Lung (tissue), 11 donors: ENCODE measurements at regions not wholly inside any gene's neighbourhood (a gene's known extent, or its start where the extent isn't known, plus 50 kb on each side); places are given as distances from the start of the nearest gene placed in this dataset.

ENCODE experiments used
- ATAC-seq: fragments of 200-7000 bp; cut with Tn5 transposase; one replicate; pipeline ENCODE4 v1.9.1; 2020; ENCODE audit warnings: moderate number of reproducible peaks; ENCODE audit not compliant: insufficient read depth, low FRiP score
- DNase-seq, 3 donors: peaks; one replicate each; pipeline ENCODE4 v3.0.0-alpha.2; 2013 to 2017
- H3K27ac ChIP-seq, 2 donors: one replicate each; pipeline ENCODE4 v1.5.1; 2013; ENCODE audit warnings: mild to moderate bottlenecking in 2 of 2, moderate library complexity in 2 of 2, control low read depth in 1 of 2, inconsistent platforms in 1 of 2, low read depth in 1 of 2, low read length in 1 of 2
- H3K27me3 ChIP-seq, 3 donors: one replicate each; pipeline ENCODE4 v1.5.1; 2013; ENCODE audit warnings: low read length in 2 of 3; ENCODE audit not compliant: control insufficient read depth in 3 of 3, insufficient read depth in 3 of 3
- H3K36me3 ChIP-seq, 4 donors: one replicate each; pipeline ENCODE4 v1.5.1; 2013; ENCODE audit warnings: low read length in 4 of 4, mild to moderate bottlenecking in 1 of 4, moderate library complexity in 1 of 4; ENCODE audit not compliant: control insufficient read depth in 4 of 4, insufficient read depth in 4 of 4
- H3K4me1 ChIP-seq, 5 donors: one replicate each; pipeline ENCODE4 v1.5.1; 2013; ENCODE audit warnings: low read length in 5 of 5, mild to moderate bottlenecking in 2 of 5, moderate library complexity in 1 of 5; ENCODE audit not compliant: control insufficient read depth in 5 of 5, insufficient read depth in 5 of 5
- H3K4me3 ChIP-seq: one replicate; pipeline ENCODE4 v1.5.1; 2013; ENCODE audit warnings: mild to moderate bottlenecking, control low read depth, moderate library complexity
- H3K9ac ChIP-seq, 2 donors: one replicate each; pipeline ENCODE4 v1.5.1; 2013; ENCODE audit warnings: low read length in 2 of 2, control low read depth in 1 of 2; ENCODE audit not compliant: insufficient read depth in 1 of 2
- H3K9me3 ChIP-seq, 4 donors: one replicate each; pipeline ENCODE4 v1.5.1; 2013; ENCODE audit warnings: low read length in 3 of 4, mild to moderate bottlenecking in 1 of 4, moderate library complexity in 1 of 4; ENCODE audit not compliant: control insufficient read depth in 4 of 4, insufficient read depth in 3 of 4
- WGBS, 2 donors: extraction: QIAGEN DNeasy Blood & Tissue Kit; methylation state at CpG; one replicate each; pipeline ENCODE4 v1.1.7; 2013; 5-methylcytosine and 5-hydroxymethylcytosine counted together
- TF ChIP-seq, protein P1 (sequence below): IDR thresholded peaks from 2 replicates; pipeline ENCODE4 v1.5.1; 2012; ENCODE audit warnings: mild to moderate bottlenecking; ENCODE audit errors: control extremely low read depth, extremely low read depth
- donor health status: control.
- donor health status: control.
- donor health status: Bipolar disorder and iron deficiency.
- donor health status: healthy.
- donor health status: DM: yes; HTN: yes; CAD: no.

DNA sequence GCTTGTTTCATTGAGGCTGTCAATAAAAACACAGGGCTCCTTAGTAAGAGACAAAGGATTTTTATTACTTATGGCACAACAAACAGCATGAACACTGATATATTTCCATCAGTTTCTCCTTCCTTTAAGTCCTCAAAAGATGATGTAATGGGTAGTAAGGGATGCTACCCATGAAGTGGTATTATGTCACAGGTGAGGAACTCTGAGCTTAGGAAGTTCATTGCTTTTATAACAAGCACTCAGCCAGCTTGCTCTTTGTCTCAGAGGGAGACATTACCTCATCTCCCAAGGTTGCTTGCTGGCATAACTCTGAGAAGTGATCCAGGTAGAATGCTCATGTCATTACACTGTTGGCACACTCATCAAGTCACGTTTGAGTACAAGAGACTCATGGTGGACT lies 287.0 kb upstream of the OR4E1 start:
- H3K27ac ChIP-seq: no peak overlapping the region
- DNase-seq (no peak), ATAC-seq (no peak)
- H3K4me1 ChIP-seq: no peaks in the 10 kb centered on the region
- TF ChIP-seq, protein P1, sequence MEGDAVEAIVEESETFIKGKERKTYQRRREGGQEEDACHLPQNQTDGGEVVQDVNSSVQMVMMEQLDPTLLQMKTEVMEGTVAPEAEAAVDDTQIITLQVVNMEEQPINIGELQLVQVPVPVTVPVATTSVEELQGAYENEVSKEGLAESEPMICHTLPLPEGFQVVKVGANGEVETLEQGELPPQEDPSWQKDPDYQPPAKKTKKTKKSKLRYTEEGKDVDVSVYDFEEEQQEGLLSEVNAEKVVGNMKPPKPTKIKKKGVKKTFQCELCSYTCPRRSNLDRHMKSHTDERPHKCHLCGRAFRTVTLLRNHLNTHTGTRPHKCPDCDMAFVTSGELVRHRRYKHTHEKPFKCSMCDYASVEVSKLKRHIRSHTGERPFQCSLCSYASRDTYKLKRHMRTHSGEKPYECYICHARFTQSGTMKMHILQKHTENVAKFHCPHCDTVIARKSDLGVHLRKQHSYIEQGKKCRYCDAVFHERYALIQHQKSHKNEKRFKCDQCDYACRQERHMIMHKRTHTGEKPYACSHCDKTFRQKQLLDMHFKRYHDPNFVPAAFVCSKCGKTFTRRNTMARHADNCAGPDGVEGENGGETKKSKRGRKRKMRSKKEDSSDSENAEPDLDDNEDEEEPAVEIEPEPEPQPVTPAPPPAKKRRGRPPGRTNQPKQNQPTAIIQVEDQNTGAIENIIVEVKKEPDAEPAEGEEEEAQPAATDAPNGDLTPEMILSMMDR: no peak
- H3K9ac ChIP-seq: no peak overlapping the region
- H3K9me3 ChIP-seq: no peaks in the 10 kb centered on the region
- H3K4me3 ChIP-seq: no peak overlapping the region
- no peaks in the 10 kb centered on the region for H3K36me3 ChIP-seq
- no peaks in the 10 kb centered on the region for H3K27me3 ChIP-seq
- 60 to 81% methylated on average over 1 of the region's 1 CpG for WGBS, 2 donors

DNA sequence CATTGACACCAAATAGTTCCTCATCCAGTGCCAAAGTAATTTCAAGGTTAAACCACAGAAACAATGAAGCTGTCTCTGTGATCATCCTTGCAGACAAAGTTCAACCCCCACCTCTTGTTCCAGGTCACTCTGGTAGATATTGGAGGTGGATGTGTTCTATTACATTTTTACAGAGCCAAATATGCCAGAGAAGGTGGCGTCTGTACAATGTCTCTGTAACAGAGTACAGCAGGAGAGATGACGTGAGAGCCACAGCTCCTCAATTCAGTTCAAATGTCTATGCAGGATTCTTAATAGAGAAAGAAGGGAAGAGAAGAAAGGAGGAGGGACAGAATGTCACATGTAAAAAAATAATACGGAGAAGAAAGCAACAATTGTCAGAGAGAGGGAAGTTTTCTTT lies 268.3 kb upstream of the OR4E1 start:
- TF ChIP-seq, protein P1: no peak
- peaks cover 0 to 26% (median 0%) of the 10 kb centered on the region in 5 donors for H3K4me1 ChIP-seq
- no peak overlapping the region for H3K9ac ChIP-seq
- no peaks in the 10 kb centered on the region for H3K27me3 ChIP-seq
- WGBS, 2 donors: 86 to 94% methylated on average over 3 of the region's 3 CpGs
- no peaks in the 10 kb centered on the region for H3K36me3 ChIP-seq
- ATAC-seq (no peak), DNase-seq (no peak)
- H3K27ac ChIP-seq: no peak overlapping the region
- no peak overlapping the region for H3K4me3 ChIP-seq
- no peaks in the 10 kb centered on the region for H3K9me3 ChIP-seq

DNA sequence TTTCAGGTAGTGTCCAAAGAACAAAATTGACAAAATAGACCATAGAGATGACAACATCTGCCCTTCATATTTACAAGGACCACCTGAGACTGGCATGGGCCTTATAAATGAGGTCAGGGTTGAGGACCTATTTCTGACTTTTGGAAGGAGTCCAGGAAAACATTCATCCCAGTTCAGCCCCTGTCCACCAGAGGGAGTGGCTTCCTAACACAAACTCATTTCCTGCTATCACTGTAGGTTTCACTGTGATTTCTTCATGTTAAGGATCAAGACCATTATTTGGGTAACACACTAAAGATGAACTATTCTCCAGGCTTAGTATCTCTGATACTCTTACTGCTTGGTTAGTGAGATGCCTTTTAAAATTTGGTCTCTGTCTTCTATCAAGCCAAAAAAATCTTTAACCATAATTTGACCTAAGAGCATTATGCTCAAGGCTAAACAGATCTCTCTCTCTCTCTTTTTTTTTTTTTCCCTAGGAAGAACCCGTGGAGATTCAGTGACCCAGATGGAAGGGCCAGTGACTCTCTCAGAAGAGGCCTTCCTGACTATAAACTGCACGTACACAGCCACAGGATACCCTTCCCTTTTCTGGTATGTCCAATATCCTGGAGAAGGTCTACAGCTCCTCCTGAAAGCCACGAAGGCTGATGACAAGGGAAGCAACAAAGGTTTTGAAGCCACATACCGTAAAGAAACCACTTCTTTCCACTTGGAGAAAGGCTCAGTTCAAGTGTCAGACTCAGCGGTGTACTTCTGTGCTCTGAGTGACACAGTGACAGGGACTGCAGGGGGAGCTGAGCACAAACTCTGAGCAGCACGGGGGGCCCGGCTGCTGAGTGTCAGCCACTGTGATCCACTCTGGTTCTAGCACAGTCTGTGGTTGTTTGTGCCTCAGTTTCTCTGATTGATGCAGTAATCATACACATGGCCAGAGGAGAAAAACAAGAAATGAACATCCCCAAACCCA lies 267.6 kb upstream of the OR4E1 start:
- Histone ChIP-seq H3K9ac (no peak overlapping the region), H3K27me3 (no peaks in the 10 kb centered on the region), H3K9me3 (no peaks in the 10 kb centered on the region), H3K36me3 (no peaks in the 10 kb centered on the region), H3K4me1 (peaks cover 0 to 26% (median 0%) of the 10 kb centered on the region in 5 donors), H3K4me3 (no peak overlapping the region), H3K27ac (no peak overlapping the region)
- 47 to 51% methylated on average over 7 of the region's 7 CpGs for WGBS, 2 donors
- TF ChIP-seq, protein P1: no peak
- no peak for DNase-seq
- no peak for ATAC-seq
